ENCODE measurements at regions not wholly inside any gene's neighbourhood (a gene's known extent, or its start where the extent isn't known, plus 50 kb on each side); places are given as distances from the start of the nearest gene placed in this dataset.

- TF ChIP-seq CTCF (conservative IDR thresholded peaks at IDR 0.05) (no peak), EZH2 (IDR thresholded peaks at IDR 0.05; ENCODE audit: low read depth) (no peak)
Measured at GRCh38 chr14:34157651-34158050, 206.8 kb upstream of the EGLN3 start.
